HG02852 (cell line): ENCODE measurements at regions not wholly inside any gene's neighbourhood (a gene's known extent, or its start where the extent isn't known, plus 50 kb on each side); places are given as distances from the start of the nearest gene placed in this dataset.

Source experiments
- ATAC-seq: cut with Tn5 transposase; IDR thresholded peaks from one replicate; pipeline ENCODE4 v1.9.1; 2021; ENCODE audit warnings: mild to moderate bottlenecking, moderate library complexity; ENCODE audit not compliant: unreplicated experiment

- no peak for ATAC-seq
Measured at GRCh38 chr9:88233091-88233490, 94.8 kb upstream of the SPATA31C2 start.

- ATAC-seq = no peak
Measured at GRCh38 chr9:88230612-88231011, 92.3 kb upstream of the SPATA31C2 start.

GRCh38 chr9:88229434-88229833, 91.2 kb upstream of the SPATA31C2 start:
- no peak for ATAC-seq

- ATAC-seq = no peak
Measured at GRCh38 chr9:88224938-88225337, 86.7 kb upstream of the SPATA31C2 start.

- no peak for ATAC-seq
Measured at GRCh38 chr9:88221105-88221504, 82.8 kb upstream of the SPATA31C2 start.

- no peak for ATAC-seq
Measured at GRCh38 chr9:88220652-88221051, 82.4 kb upstream of the SPATA31C2 start.

GRCh38 chr9:88219601-88220000, 81.3 kb upstream of the SPATA31C2 start:
- ATAC-seq = no peak

GRCh38 chr9:88218726-88219125, 80.5 kb upstream of the SPATA31C2 start:
- no peak for ATAC-seq

- ATAC-seq = no peak
Measured at GRCh38 chr9:88216126-88216995, 78.1 kb upstream of the SPATA31C2 start.

GRCh38 chr9:88215196-88216125, 77.2 kb upstream of the SPATA31C2 start:
- ATAC-seq = no peak

- no peak for ATAC-seq
Measured at GRCh38 chr9:88202321-88202720, 64.0 kb upstream of the SPATA31C2 start.

GRCh38 chr9:88198341-88198807, 60.1 kb upstream of the SPATA31C2 start:
- ATAC-seq = no peak

- ATAC-seq = no peak
Measured at GRCh38 chr9:88197781-88198340, 59.6 kb upstream of the SPATA31C2 start.

GRCh38 chr9:88197016-88197415, 58.7 kb upstream of the SPATA31C2 start:
- ATAC-seq = no peak

GRCh38 chr9:88196142-88196790, 58.0 kb upstream of the SPATA31C2 start:
- ATAC-seq = no peak

- no peak for ATAC-seq
Measured at GRCh38 chr9:88193766-88194165, 55.5 kb upstream of the SPATA31C2 start.

GRCh38 chr9:88191456-88191855, 53.2 kb upstream of the SPATA31C2 start:
- no peak for ATAC-seq

GRCh38 chr9:88189371-88189770, 51.1 kb upstream of the SPATA31C2 start:
- ATAC-seq = no peak
